HG03066 (cell line): ENCODE measurements at regions not wholly inside any gene's neighbourhood (a gene's known extent, or its start where the extent isn't known, plus 50 kb on each side); places are given as distances from the start of the nearest gene placed in this dataset.

Source experiments
- ATAC-seq: cut with Tn5 transposase; IDR thresholded peaks from one replicate; pipeline ENCODE4 v1.9.1; 2021; ENCODE audit warnings: low read depth; ENCODE audit not compliant: unreplicated experiment

DNA sequence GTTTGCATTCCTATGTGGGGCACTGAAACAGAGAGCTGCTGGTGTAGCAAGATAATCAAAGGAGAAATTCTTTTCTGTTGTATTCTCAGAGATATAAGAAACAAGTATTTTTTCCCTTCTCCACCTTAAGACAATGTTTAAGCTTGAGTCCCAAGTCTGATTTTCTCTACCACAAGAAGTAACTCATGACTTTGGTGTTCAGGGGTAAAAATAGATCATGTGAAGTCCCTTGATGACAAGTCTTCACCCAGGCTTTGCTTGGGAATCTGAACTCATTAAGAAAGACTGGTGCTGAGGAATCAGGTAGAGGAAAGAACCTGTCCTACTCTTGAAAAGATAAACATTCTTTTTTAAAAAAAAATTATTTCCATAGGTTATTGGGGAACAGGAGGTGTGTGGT lies 205.6 kb downstream of the ALDH8A1 start:
- no peak for ATAC-seq

DNA sequence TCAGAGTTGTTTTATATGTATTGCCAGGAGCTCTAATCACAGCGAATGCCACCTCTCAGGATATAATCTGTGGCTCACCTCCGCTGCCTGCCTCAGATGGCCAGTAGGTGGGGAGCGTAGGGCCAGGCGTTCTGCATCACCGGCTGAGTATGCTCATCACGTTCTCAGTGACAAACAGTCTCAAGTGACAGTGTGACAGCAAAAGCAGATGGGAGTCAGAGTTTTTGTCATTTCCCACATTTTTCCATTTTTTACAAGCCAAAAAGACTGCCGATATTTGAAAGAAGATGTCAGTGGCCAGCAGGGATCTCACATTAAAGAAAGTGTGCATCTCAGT lies 208.7 kb downstream of the ALDH8A1 start:
- no peak for ATAC-seq

DNA sequence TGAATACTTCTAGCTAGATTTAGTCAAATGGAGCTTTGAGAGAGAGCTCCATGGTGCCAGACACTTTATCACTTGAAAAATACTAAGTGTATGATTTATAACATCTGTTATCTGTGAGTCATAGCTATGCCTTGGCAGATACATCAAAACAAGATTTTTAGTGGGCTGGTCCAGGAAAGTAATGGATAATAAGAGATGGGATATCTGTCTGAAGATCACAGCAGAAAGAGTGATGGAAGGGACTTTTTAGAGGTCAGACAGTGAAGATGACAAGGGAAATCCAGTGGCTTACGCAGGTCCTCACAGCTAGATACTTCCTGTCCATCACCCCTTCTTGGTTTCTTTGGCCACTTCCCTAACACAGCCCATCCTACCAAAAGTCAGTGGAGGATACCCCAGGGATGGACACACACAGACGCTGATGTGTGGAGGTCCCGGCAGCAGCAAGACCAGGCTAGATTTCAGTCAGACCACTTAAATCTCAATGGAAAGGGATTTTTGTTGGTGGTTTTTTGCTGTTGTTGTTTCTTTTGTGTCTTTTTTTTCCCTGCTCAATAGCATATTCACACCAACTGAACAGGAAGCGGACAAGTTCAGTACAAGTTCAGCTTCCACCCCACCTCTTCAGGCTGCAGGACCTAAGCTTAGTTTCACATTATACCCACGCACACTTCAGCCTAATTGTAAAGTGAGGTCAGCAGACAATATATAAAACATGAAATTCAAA lies 209.3 kb downstream of the ALDH8A1 start:
- no peak for ATAC-seq

DNA sequence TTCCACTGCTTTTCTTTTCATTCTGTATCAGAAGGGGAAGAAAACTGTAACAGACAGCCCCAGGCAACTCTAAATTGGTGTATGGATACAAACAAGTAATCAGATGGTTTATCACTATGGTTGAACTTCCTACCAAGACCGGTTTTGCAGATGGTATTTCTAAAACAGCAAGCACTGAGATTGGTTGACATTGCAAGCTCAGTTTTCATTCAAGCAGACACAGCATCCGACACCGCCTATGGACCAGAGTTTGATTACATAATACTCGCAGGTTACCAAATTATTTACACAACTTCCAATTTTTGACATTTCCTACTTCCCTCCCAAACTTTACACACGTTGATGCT lies 209.9 kb downstream of the ALDH8A1 start:
- ATAC-seq, result no peak

DNA sequence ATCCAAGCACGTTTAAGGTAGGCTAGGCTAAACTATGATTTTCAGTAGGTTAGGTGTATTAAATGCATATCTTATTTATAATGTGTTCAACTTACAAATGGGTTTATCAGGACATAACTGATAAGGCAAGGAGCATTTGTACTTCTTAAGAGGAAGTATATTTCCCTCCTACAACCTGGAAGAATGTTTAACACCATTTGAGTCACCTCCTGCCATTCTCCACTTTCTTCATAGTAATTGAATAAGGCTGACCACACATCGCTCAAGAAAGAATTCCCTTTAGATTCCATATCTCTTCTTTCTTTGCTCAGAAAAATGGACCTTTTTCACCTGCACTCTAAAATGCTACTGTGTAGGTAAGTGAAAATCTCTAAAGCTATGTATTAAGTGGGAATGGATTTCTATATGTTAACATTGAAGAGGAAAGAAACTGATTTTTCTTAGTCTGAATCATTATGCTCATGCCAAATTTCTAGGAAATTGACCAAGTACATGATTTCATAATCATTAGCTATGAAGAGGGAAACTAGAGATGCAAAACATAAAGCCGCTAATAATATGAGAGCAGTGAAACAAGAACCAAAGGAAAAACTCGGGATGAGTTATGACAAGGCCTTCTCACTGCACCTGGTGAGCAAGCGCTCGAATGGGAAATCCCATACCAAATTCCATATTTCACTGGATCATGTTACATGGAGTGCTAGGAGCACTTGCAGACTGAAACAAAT lies 210.4 kb downstream of the ALDH8A1 start:
- no peak for ATAC-seq

DNA sequence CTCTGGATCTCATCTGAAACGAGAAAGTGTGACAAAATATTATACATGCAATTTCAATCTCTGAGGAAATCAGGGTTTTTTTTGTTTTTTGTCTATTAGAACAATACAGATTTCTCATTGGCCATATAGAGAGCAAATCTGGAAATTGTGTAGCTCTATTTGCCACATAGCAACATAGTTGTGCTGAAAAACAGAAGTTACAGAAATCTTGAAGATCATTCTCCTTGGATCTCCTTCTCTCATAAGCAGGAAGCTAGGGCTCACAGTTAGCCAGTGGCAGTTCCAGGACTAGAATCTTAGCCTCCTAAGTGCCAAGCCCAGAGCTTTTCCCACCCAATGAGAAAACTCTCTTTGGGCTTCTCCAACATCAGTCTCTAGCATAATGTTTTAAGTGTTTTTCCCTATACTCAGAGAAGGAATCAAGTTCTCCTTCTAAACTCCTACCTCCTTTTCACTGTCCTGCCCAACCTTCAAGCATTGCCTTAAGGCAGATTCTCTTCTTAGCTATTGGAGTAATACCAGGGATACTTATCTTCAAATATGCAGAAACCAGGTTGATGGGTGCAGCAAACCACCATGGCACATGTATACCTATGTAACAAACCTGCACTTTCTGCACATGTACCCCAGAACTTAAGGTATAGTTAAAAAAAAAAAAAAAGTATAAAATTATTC lies 211.6 kb downstream of the ALDH8A1 start:
- ATAC-seq, result no peak

DNA sequence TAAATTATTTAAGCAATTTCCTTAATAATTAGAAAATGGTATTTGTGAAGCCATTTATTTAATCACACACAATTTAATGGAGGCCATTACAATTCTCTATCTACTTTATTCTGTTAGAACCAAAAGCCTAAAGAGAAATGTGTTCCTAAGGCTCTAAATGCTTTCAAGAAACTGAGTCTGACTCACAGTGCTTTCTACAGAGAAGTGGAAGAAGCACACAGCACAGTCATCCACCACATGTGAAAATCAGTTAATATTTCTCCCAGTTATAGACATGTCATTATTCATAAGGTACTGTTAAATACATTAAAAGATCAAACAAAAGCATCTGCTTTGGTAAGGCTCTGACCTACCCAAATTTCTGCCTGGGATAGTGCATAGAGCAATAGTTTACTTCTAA lies 214.4 kb downstream of the ALDH8A1 start:
- ATAC-seq, result no peak

DNA sequence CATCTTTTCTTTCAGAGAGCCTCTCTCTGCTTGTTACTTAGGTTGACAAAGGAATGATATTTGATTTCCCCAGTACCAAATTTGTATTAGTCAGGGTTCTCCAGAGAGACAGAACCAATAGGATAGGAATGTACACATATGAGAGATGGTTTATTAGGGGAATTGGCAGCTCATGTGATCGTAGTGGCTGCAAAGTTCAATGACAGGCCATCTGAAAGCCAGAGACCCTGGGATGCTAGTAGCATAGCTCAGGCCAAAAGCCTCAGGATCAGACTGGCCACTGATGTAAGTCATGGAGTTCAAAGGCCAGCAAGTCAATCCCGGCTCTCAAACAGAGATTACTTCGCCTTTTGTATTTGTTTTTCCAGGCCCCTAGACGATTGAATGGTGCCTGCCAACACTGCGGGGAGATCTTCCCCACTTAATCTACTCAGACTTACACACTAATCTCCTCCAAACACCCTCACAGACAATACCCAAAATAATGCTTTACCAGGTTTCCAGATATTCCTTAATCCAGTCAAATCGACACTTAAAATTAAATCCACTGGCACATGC lies 215.5 kb downstream of the ALDH8A1 start:
- ATAC-seq, result no peak

DNA sequence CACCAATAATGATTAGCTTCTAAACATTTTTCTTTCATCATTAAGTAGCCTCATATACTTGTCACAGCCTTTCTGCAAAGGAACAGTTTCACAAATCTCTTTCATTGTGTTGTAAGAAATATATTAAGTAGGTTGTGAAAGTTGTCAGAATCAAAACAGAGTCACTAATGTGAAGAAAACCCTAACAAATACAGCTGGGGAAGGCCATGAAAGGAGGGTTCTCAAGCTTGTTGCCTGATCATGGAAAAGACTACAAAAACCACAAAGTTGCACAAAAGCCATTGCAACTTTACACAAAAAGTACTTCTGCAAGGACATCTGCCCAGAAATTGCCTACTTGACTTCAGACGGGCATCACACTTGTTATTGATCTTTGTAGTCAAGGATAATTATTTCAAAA lies 216.1 kb downstream of the ALDH8A1 start:
- ATAC-seq, result no peak

DNA sequence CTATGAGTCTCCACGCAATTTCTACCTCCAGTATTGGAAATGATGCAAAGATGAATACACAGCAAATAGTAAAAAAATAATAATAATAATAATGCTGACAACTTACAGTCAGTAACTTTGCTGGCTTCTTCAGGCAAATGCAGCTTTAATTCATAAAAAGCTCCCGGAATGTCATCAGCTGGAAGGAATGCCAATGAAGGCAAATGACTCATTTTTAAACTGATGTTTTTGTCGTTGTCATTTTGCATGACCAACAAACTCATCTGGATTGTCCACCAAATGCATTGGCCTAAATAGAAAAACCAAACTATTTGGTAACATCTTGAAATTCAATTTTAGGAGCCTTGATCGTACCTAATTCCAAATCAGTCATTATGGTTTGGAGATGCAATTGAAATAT lies 217.1 kb downstream of the ALDH8A1 start:
- ATAC-seq, result no peak

DNA sequence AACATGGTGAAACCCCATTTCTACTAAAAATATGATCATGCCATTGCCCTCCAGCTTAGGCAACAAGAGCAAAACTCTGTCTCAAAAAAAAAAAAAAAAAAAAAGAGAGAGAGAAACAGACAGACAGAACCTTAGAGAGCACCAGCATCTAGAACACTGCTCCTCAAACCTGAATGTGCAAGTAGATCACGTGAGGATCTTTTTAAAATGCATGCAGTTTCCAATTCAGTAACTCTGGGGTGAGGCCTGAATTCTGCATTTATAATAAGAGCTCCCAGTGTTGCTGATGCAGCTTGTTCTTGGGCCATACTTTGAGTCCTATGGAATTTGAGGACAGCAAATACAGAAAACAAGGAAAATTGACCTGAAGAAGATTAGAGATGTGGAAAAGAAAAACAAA lies 218.3 kb downstream of the ALDH8A1 start:
- no peak for ATAC-seq

DNA sequence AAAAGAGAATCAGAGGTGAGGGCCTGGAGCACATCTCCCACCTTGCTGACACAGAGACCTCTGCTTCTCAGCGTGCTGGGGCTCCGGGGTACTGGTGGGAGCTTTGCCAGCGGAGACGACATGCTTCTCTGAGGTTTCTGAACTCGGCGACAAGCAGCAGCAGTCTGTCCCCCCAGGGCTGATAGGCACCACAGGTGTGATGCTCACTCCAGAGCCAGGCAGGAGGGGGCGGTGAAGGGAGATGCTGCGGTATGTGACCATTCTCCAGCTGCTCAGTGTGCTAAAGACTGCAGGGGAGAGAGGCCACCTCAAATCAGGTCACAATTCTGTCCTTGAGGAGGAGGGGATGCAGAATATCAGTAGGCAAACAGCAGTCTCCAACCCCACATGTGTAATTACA lies 219.9 kb downstream of the ALDH8A1 start:
- ATAC-seq, result no peak

DNA sequence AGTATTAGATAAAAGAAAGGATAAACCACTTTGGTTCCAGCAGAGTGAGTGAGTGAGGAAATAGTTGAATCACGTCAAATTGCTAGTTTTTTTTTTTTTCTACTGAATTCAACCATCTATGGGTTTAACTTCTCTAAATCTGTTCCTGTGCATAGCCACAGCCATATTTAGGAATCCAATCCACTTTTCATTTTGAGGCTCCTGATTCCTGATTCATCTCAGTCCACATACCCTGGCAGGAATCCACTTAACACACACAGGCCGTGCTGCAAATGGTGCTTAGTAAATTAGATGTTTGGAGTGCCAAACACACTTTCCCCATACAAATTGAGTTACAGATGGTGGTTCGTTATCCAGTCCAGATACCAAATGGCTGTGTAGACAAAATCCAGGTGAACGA lies 220.3 kb downstream of the ALDH8A1 start:
- ATAC-seq, result no peak

DNA sequence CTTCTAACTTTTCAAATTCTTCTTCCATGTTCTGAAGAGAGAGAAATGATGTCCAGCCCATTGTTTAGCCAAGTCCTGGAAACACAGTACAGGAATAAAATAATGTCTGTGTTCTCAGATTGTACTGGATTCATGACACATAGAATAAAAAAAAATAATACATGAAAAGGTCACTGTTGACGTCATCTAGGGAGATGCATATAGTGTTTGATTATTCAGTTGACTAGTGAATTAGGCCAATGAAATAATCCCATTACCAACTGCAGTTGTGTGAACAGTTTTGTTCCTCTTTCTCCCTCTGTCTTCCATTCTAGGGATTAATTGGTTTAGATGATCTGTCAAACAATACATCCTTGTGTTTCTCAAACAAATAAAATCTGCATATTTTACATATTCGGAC lies 222.8 kb downstream of the ALDH8A1 start:
- no peak for ATAC-seq

DNA sequence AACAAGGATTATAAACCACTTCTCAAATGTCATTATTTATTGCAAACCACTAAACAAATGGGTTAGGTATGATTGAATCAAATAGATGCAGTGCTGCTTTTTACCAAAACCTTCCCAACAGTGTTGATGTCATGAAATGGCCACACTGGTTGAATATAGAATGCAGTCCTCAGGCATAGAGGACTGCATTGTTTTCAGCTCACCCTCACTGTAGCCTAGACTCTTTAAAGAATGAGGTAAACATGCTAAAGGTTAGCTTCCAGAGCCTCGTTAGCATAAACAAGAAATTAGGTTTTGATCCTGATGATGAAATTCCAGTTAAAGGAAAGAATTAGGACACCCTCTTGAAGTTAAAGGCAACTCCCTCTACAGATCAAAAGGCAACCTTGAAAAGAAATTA lies 224.3 kb downstream of the ALDH8A1 start:
- ATAC-seq, result no peak

DNA sequence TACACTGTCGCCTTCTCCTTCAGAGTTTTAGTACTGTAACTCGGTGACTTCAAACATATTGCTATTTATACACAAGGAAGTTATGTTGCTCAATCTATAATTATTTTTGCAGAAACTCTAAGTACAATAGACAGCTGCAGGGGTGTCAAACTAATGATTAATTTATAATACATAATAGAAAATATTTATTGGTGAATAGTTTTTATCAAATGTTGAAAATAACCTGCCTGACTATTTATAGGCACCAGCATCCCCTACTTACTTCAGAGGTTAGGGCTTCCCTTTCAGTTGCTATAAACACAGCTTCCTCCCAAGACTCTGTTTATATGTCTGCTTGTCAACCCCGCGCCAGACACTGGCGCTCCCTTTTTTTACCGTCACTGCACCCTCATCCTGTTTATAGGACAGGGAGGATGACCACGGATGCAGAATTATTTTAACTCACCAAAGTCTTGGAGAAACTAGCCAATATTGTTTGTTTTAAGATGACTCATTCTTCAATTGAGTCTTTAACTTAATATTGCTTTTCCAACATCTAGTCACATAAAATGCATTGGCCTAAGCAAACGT lies 225.0 kb downstream of the ALDH8A1 start:
- ATAC-seq, result no peak

DNA sequence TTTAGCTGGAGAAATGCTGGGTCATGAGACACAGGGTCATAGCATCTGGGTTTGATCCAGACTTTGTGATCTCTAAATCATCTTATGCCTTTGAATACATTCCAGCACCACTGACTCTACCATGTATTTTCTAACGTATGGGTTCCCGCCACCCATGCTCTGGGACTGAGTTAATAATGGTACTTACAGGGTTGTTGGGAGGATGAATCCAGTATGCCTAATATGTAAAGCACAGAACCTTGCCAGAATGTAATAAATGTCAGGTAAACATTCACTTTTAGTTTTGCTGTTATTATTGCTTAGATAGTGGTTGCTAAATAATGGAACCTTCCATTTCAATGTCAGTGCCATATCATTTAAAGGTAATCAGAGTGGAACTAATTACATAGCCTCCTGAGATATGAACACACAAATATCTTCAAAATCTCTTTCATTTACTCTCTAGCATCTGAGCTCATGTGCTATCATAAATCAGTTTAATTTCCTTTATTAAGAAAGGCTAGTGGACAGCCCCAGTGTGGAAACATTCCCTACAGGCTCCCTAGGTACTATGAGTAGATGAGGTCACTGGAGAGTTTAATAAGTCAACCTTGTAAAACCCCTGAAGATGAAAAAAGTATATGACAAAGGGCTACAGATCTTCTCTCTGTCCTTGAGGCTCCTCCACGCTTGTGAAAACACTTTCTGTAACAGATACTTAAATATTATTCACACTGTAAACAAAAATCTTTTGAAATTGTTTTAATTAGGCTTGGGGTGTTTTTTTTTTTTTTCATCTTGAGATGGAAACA lies 226.6 kb downstream of the ALDH8A1 start:
- ATAC-seq, result no peak

DNA sequence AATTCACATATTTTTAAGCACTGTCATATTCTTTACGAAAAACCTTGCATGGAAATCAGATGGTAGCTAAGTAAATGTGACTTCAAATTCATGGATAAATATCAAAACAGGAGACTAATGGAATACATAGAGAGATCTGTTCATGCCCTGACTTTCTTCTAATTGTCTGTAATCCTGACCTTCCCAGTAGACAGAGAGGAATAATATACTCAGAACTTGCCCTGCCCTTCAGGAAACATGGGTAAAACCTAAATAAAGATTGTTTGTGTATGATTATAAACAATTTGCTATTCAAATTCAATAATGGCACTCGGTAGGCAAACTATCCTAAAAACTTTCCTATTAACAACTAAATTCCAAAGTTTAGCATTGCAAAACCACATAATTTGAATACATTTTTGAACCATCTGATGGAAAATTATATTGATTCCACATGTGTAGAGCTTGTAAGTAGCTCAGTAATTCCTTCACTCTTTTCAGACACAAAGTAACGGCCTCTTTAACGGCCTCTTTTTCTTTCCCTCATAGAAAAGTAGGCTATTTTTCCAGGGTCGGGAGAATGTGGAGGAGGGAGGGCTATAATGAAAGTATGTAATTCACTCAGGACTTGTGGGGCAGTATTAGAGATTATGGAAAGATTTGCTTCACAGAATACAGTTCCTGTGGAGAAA lies 227.6 kb downstream of the ALDH8A1 start:
- no peak for ATAC-seq

DNA sequence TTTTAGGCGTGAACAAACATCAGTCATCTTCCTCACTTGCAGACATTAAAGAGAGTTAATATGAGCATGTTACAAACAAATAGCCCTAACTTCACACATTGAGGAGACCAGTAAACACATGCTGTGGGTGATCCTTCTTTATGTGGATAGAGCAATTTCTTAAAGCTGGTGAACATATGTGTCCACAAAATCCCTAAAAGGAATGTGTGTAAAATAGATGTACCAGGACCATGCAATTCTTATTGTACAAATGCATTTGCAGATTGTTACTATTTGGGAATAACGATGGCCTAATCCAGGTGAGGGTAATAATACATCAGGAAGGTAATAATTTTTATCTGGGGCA lies 228.9 kb downstream of the ALDH8A1 start:
- no peak for ATAC-seq

DNA sequence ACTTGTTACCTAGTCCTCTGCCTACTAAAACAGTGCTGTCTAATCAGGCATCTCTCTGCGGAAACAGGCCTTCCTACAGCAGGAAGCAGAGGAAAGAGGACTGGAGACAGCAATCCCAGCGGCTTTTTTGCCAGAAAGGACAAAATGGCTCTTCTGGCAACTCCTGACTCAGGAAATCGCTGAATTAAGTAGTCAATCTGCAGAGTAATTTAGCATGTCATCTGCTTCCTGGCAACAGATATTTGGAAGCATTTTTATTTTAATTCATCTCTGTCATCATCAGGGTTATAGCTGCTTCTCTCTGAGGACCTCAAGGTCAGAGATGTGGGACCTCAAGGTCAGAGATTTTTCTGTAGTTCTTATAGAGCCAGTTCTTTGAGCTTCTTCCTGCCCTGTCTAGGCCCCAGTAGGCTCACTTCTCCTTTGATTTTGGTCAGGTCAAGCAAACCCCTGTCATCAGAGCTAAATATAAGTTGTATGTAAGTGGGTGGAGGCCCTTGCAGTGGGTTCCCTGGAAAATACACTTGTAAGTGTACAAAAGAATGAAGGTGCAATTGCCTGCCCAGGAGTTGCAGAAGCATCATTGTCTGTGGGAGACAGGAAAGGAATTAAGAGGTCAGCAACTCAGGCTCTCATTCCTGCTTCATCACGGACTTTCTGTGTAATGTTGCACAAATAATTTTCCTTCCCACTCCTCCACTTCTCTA lies 229.4 kb downstream of the ALDH8A1 start:
- ATAC-seq, result no peak
